Prostate gland (tissue), 1 donor: ENCODE measurements at regions not wholly inside any gene's neighbourhood (a gene's known extent, or its start where the extent isn't known, plus 50 kb on each side); places are given as distances from the start of the nearest gene placed in this dataset.

ENCODE experiments used
- POLR2A ChIP-seq: fragments of 450-650 bp; IDR thresholded peaks from one replicate; pipeline ENCODE4 v1.6.1; 2016; ENCODE audit warnings: antibody characterized with exemption, mild to moderate bottlenecking
- POLR2AphosphoS5 ChIP-seq: sonication (generic); formaldehyde crosslinking; IDR thresholded peaks from one replicate; pipeline ENCODE4 v1.6.1; 2017; ENCODE audit warnings: antibody characterized with exemption

DNA sequence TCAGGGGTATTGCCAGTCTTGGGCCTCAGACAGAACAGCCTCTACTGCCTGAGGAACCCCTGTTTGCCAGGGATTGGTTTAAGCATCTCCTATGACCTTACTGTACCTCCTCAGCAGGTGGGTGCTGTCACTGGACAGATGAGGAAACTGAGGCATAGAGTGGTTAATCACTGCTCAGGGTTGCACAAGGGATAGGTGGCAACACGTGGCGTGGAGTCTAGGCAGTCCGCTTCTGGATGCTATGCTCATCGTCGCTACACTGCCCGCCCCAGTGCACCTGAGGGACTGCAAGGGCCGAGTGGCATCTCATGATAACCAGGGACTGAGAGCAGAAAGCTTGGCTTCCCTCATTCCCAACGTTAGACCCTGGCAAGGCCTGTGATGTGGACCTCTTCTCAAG lies 101.8 kb upstream of the SULF2 start:
- TF ChIP-seq POLR2A (no peak), POLR2AphosphoS5 (no peak)
